Astrocyte (in vitro differentiated cells and primary cell): ENCODE measurements at regions not wholly inside any gene's neighbourhood (a gene's known extent, or its start where the extent isn't known, plus 50 kb on each side); places are given as distances from the start of the nearest gene placed in this dataset.

Experiments used
- CTCF ChIP-seq: IDR thresholded peaks from 2 replicates; pipeline ENCODE4 v1.5.1; 2011; ENCODE audit warnings: low read depth, mild to moderate bottlenecking, inconsistent platforms, low read length, moderate library complexity; ENCODE audit not compliant: insufficient read depth
- EZH2 ChIP-seq: IDR thresholded peaks from 2 replicates; pipeline ENCODE4 v1.6.1; 2012; ENCODE audit warnings: mild to moderate bottlenecking, low read length, inconsistent platforms; ENCODE audit not compliant: insufficient read depth

- TF ChIP-seq CTCF (no peak), EZH2 (no peak)
Observed at GRCh38 chr1:99370476-99370875, 106.2 kb downstream of the PLPPR4 start.
